IMR-90 (cell line): ENCODE measurements at regions not wholly inside any gene's neighbourhood (a gene's known extent, or its start where the extent isn't known, plus 50 kb on each side); places are given as distances from the start of the nearest gene placed in this dataset.
"Not testable (repeated sequence)": the region's sequence is repeated elsewhere in the genome, so short reads cannot be mapped to it uniquely, and the experiment has no call there.

Experiments used
- CHD1 ChIP-seq: IDR thresholded peaks from 2 replicates; pipeline ENCODE4 v1.6.1; 2012; ENCODE audit warnings: low read depth, low read length, improper control_type of control experiment
- POLR2A ChIP-seq: IDR thresholded peaks from 2 replicates; pipeline ENCODE4 v1.6.1; 2012; ENCODE audit warnings: mild to moderate bottlenecking, low read depth, low read length
- RAD21 ChIP-seq: IDR thresholded peaks from 2 replicates; pipeline ENCODE4 v1.6.1; 2012; ENCODE audit warnings: low read length, improper control_type of control experiment
- SMC3 ChIP-seq: fragments of 150-350 bp; IDR thresholded peaks from 2 replicates; pipeline ENCODE4 v1.6.1; 2016; ENCODE audit warnings: low read depth, mild to moderate bottlenecking, antibody characterized with exemption, low read length, moderate library complexity
- TF ChIP-seq, protein P1 (sequence below): conservative IDR thresholded peaks from 2 replicates; pipeline ENCODE4 v1.5.1; 2012; ENCODE audit warnings: mild to moderate bottlenecking, low read depth, low read length, improper control_type of control experiment

DNA sequence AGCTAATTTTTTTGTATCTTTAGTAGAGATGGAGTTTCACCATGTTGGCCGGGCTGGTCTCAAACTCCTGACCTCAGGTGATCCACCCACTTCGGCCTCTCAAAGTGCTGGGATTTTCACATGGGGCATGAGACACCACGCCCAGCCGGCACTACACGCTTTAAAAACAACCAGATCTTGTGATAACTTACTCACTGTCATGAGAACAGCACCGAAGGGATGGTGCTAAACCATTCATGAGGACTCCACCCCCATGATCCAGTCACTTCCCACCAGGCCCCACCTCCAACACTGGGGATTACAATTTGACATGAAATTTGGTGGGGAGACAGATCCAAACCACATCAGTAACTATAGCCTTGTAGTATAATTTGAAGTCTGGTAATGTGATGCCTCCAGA lies 67.4 kb upstream of the ZNF169 start:
- TF ChIP-seq POLR2A, RAD21, SMC3, CHD1: not testable (repeated sequence)
- TF ChIP-seq, protein P1, sequence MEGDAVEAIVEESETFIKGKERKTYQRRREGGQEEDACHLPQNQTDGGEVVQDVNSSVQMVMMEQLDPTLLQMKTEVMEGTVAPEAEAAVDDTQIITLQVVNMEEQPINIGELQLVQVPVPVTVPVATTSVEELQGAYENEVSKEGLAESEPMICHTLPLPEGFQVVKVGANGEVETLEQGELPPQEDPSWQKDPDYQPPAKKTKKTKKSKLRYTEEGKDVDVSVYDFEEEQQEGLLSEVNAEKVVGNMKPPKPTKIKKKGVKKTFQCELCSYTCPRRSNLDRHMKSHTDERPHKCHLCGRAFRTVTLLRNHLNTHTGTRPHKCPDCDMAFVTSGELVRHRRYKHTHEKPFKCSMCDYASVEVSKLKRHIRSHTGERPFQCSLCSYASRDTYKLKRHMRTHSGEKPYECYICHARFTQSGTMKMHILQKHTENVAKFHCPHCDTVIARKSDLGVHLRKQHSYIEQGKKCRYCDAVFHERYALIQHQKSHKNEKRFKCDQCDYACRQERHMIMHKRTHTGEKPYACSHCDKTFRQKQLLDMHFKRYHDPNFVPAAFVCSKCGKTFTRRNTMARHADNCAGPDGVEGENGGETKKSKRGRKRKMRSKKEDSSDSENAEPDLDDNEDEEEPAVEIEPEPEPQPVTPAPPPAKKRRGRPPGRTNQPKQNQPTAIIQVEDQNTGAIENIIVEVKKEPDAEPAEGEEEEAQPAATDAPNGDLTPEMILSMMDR, result not testable (repeated sequence)
